ENCODE measurements at regions not wholly inside any gene's neighbourhood (a gene's known extent, or its start where the extent isn't known, plus 50 kb on each side); places are given as distances from the start of the nearest gene placed in this dataset.
"Not testable (repeated sequence)": the region's sequence is repeated elsewhere in the genome, so short reads cannot be mapped to it uniquely, and the experiment has no call there.

DNA sequence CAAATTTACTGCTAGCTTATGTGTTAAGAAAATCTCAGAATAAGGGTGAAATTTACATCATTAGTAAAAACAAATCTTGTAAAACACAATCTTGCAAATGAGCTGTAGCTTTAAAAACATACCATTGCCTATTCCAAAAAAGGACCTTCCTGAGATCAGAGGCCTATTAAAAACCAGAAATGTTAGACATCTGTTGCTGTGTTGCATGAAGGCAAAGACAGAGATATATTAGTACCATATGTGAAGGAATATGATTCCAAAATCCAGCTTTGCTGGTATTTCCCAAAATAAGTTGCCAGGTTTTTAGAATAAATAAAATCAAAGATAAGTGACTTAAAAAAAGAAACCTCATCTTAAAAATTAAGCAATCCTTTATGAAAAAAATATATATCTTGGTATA, 504.1 kb upstream of the CDIN1 start:
- DNase-seq (ENCODE audit: low spot score), result no peak

- DNase-seq (ENCODE audit: low spot score), result no peak
These were observed 500.4 kb upstream of the CDIN1 start for GRCh38 chr15:36079021-36079420.

DNA sequence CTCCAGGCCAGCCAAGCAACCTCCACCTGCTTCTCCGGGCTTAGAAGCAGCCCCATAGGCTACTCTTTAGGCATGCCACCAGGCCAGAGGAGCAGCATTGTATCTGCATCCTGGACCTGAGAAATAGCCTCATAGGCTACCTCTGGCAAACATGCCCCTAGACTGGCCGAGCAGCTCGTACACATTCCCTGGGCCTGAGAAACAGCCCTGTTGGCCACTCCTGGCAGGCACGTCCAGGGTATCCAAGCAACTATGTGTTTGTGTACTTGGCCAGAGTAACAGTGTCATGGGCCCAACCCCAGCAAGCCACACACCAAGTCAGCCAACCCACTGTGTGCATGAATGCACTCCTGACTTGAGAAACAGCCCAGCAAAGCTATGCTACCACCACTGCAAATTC, 498.7 kb upstream of the CDIN1 start:
- no peak for DNase-seq (ENCODE audit: low spot score)

- no peak for DNase-seq (ENCODE audit: low spot score)
These were observed 489.0 kb upstream of the CDIN1 start for GRCh38 chr15:36090286-36090946.

GRCh38 chr15:36106640-36107335, 472.6 kb upstream of the CDIN1 start:
- no peak for DNase-seq (ENCODE audit: low spot score)

GRCh38 chr15:36108541-36108940, 470.9 kb upstream of the CDIN1 start:
- DNase-seq (ENCODE audit: low spot score), result no peak

GRCh38 chr15:36109943-36110658, 469.3 kb upstream of the CDIN1 start:
- DNase-seq (ENCODE audit: low spot score), result no peak

DNA sequence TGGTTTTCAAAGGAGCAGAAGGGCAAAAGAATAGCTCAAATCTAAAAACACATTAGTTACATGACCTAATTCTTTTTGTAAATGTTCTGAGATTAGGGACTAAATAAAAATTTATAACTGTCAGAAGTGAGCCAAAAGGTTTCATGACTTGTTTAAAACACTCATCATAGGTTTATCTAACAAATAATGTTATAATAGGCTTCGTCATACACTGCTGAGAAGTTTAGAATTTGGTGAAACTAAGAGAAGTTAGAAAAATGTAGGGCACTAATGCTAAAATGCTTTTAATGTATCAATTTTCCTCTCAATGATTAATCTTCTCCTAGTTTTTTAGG, 468.8 kb upstream of the CDIN1 start:
- no peak for DNase-seq (ENCODE audit: low spot score)

DNA sequence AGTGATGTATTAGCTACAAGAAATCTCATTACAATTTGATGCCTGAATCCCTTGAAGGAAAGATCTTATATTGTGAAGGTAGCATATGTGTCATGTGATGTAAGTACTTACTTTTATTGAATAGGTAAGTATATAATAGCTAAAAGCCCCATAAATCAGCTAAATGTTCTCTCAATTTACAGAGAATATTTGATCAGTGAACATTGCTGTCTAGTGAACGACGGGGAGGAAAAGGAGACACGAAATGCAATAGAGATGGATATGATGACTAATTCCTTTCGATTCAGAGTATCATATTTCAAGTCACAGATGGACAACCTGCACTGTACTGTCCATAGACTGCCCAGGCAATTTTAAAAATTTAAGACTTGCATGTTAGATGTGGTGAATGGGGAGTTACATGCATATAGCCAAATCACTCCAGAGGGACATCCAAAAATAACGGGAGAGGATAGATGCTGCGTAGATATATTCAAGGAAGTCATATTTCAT, 462.1 kb upstream of the CDIN1 start:
- no peak for DNase-seq (ENCODE audit: low spot score)

- DNase-seq (ENCODE audit: low spot score), result no peak
These were observed 453.2 kb upstream of the CDIN1 start for GRCh38 chr15:36126194-36126593.

DNA sequence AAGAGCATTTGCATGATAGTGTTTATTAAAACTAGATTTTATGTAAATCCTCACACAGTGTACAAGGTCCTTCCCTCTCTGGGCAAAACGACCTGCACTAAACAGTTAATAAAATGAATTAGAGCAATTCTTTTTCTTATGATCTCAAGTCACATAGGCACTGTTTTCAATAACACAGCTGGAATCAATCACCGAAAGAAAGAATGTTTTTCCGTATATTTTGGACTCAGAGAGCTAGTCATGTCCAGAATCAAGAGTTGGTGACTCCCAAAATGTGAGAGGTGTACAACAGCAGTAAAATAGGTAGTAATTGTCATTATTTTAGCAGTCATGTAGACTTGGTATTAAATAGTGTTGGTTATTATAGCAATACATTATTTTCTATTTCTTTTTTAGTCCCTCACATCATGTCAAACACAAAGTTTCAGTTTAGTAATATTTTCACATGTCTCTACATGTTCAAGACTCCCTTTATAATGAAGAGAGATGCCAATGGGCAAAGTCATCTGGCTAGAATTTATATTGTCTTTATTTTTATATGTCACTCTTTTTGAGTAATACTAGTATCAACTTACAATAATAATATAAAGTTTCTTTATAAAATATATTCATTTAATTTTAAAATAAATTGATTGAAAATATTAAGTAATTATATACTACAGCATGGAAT, 448.6 kb upstream of the CDIN1 start:
- no peak for DNase-seq (ENCODE audit: low spot score)

GRCh38 chr15:36133742-36134141, 445.7 kb upstream of the CDIN1 start:
- no peak for DNase-seq (ENCODE audit: low spot score)

GRCh38 chr15:36136049-36136448, 443.4 kb upstream of the CDIN1 start:
- DNase-seq (ENCODE audit: low spot score), result no peak

GRCh38 chr15:36152936-36153335, 426.5 kb upstream of the CDIN1 start:
- no peak for DNase-seq (ENCODE audit: low spot score)

- no peak for DNase-seq (ENCODE audit: low spot score)
These were observed 422.5 kb upstream of the CDIN1 start for GRCh38 chr15:36156879-36157427.

GRCh38 chr15:36160351-36160750, 419.1 kb upstream of the CDIN1 start:
- no peak for DNase-seq (ENCODE audit: low spot score)

DNA sequence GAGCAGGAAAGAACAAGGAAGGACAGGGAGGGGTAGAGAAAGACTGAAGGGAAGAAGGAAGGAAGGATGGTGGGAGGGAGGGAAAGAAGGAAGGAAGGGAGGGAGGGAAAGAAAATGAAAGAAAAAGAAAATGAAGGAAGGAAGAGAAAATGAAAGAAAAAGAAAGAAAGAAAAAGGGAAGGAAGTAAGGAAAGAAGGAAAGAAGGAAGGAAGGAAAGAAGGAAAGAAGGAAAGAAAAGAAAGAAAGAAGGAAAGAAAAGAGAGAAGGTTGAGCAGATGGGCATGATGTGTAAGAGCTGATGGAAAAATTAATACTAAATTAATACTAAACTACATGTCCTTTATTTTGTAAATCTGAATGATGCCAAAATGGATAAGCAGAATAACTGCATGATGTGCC, 418.3 kb upstream of the CDIN1 start:
- no peak for DNase-seq (ENCODE audit: low spot score)

DNA sequence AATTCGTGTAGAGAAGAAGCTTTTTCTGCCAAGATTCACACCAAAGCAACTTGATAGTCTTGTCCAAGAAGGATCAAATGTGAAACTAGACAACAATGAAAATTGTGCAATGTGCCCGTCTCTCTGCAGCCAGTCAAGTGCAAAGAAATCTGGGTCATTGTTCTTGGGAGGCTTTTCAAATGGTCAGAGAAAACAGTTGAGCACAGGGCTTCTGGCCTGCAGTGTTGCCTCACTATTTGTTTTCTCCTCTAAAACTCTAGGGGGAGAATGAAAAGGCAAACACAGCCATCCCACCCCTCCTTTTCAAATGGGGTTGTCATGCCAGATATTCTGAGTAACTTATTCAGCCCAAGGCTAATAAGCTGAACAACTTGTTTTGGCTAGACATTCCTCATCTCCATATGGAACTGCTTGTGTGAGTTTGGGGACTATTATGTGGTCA, 417.6 kb upstream of the CDIN1 start:
- DNase-seq (ENCODE audit: low spot score), result no peak

DNA sequence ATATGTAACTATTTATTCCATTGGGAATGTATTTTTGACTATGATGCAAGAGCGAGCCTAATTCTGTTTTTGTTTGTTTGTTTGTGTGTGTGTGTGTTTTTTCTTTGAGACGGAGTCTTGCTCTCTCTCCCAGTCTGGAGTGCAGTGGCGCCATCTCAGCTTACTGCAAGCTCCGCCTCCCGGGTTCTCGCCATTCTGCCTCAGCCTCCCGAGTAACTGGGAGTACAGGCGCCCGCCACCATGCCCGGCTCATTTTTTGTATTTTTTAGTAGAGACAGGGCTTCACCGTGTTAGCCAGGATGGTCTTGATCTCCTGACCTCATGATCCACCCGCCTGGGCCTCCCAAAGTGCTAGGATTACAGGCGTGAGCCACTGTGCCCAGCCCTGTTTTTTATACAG, 415.4 kb upstream of the CDIN1 start:
- not testable (repeated sequence) for DNase-seq (ENCODE audit: low spot score)

- DNase-seq (ENCODE audit: low spot score), result no peak
These were observed 406.5 kb upstream of the CDIN1 start for GRCh38 chr15:36172955-36173354.

DNA sequence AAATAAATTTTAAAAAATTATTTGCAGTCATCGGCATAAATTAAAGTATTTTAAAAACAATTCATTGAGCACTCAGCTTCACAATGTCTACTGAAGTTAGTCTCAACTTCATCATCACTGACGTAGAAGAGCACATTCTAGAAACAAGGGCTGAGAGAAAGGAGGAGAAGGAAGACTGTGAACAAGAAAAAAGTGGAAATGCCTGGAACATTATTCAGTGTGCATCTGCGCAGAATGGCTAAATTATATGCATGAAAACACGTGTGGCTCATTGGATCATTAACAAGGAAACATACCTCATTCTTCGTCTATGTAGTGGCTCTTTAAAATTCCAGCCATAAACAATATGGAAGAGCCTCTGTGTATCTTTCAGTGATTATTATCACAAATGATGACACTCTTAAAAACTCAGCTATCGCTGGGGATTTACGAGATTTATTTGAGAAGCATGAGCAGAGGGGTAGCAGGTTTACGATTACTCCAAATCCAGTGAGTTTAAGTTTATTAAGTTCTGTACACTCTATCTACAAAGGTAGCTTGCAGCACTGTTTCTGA, 404.2 kb upstream of the CDIN1 start:
- DNase-seq (ENCODE audit: low spot score), result no peak

GRCh38 chr15:36175741-36176291, 403.6 kb upstream of the CDIN1 start:
- DNase-seq (ENCODE audit: low spot score), result no peak
